ENCODE measurements at regions not wholly inside any gene's neighbourhood (a gene's known extent, or its start where the extent isn't known, plus 50 kb on each side); places are given as distances from the start of the nearest gene placed in this dataset.

GRCh38 chr9:80143899-80144298 lies 572.1 kb downstream of the TLE4 start:
- DNase-seq (ENCODE audit: low spot score): no peak

- no peak for DNase-seq (ENCODE audit: low spot score)
Measured at GRCh38 chr9:80134487-80134886, 562.7 kb downstream of the TLE4 start.

DNA sequence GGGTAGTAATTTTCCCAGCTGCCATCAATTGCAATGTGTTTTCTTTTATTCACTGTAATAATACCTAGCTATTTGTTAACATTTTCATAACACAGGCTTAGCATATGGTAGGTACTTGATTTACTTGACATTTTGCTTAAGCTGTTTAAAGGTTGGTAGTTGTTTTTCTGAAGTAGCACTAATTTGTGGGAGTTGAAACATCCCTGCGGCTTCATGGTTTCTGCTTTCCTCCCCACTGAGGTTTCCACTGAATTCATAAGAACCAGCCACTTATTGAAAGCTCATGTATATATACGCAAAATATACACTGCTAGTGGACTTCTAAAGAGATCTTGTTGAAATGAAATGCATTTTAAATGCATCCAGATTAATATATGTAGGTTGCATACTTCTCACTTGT lies 559.9 kb downstream of the TLE4 start:
- DNase-seq (ENCODE audit: low spot score): no peak

DNA sequence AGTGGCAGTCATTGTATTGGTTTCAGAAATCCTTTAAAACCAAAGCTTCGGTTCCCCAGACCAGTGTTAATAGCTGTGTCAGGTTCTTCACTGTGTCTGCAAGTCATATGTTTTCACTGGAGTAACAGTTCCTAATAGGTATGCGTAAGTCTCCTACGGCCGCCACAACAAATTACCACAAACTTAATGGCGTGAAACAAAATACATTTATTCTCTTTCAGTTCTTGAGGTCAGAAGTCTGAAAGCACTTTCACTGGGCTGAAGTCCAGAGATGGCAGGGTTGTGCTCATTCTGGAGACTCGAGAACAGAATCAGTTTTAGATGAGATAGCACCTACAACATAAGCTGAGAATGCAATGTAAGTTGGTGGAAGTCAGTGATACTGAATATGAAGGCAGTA lies 556.2 kb downstream of the TLE4 start:
- no peak for DNase-seq (ENCODE audit: low spot score)

- DNase-seq (ENCODE audit: low spot score): no peak
Measured at GRCh38 chr9:80125731-80126264, 554.0 kb downstream of the TLE4 start.

DNA sequence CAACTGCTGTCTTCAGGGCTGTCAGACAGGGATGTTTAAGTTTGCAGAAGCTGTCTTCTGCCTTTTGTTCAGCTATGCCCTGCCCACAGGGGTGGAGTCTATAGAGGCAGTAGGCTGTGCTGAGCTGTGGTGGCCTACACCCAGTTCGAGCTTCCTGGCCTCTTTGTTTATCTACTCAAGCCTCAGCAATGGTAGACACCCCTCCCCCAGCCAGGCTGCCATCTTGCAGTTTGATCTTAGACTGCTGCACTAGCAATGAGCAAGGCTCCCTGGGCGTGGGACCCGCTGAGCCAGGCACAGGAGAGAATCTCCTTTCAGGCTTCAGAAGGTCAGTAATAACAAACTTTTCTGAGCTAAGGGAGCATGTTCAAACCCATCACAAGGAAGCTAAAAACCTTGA lies 545.3 kb downstream of the TLE4 start:
- DNase-seq (ENCODE audit: low spot score): no peak

DNA sequence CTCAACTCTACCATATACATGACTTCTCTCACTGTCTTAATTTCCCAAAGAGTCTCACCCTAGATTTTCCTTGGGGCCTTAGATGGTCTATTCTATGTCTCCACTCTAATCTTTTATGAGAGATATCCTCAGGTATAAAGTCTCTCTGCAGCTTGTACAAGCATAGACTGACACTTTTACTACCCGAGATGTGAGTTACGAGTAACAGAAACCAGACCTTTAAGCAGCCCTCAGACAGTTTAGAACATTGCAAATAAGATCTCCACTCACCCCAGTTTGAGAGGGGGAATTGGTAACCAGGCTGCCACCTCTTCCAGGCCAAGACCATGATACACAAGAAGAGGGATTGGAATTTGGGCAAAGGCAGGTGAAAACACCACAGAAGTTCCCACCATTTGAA lies 542.5 kb downstream of the TLE4 start:
- no peak for DNase-seq (ENCODE audit: low spot score)

GRCh38 chr9:80107931-80108660 lies 536.3 kb downstream of the TLE4 start:
- no peak for DNase-seq (ENCODE audit: low spot score)

DNA sequence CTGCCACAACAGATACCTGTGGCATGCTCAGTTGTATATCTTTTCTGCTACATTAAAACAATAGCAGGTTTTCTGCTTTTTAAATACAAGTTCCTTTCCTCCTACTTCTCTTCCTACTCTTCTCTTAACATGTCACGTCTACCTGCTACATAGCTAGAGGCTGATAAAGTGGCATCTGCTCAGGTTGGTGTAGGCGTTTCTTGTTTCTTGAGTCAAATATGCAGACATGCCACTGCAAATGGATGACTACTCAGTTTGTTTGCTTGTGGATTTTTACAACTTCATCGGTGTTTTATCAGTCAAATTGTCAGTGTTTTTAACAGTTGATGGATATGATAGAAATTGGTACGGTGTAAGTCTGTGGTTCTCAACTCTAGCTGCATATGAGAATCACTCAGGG lies 525.7 kb downstream of the TLE4 start:
- DNase-seq (ENCODE audit: low spot score): no peak

DNA sequence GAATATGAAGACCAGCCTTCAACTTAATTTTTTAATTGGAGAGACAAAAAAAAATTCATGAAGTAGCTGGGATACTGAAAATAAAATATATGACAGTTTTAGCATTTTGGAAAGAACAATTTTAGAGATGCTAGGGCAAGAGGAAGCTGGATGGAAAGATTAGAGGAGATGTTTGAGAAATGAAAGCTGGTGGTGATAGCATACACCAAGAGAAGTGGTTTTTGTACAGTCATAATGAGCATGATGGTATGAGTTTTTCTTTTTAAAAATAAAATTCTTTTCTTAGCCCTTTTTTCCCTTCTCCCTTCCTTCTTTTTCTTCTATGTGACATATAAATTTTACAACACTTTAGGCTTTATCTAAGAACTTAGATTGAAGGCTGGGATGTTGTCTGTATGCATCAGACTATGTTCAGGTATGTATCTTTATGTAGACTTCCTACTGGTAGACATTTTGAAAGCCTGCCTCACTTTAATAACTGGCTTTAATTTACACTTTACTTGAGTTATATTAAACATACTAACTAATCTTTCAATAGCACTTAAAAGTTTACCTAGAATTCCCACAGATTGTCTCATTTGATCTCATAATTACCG lies 522.5 kb downstream of the TLE4 start:
- no peak for DNase-seq (ENCODE audit: low spot score)

DNA sequence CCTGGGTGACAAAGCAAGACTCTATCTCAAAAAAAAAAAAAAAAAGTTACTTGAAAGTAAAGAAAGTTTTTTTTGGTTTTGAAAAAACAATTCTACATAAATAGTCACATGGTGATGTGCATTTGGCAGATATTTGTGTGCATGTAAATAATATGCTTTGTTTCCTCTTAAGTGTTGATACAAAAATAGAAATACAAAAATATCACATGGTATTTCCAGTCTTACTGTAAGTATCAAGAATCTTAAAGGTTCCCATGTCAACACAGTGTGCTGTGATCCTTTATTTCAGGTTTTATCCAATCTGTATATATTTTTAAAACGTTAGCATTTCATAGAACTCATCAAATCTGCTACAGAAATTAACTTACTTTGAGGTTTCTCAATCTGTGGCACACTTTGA lies 521.9 kb downstream of the TLE4 start:
- DNase-seq (ENCODE audit: low spot score): no peak

DNA sequence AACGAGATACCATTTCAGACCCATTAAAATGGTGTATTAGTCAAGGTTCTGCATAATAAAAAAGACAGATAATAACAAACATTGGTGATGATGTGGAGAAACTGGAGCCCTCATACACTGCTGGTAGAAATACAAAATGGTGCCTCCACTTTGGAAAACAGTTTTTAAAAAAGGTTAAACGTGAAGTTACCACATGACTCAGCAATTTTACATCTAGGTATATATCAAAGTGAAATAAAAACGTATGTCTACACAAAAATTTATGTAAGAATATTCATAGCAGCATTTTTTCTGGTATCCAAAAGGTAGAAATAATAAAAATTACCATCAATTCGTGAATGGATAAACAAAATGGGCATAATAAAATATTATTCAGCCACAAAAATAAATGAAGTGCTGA lies 519.8 kb downstream of the TLE4 start:
- no peak for DNase-seq (ENCODE audit: low spot score)

- DNase-seq (ENCODE audit: low spot score): no peak
Measured at GRCh38 chr9:80090317-80090716, 518.6 kb downstream of the TLE4 start.

DNA sequence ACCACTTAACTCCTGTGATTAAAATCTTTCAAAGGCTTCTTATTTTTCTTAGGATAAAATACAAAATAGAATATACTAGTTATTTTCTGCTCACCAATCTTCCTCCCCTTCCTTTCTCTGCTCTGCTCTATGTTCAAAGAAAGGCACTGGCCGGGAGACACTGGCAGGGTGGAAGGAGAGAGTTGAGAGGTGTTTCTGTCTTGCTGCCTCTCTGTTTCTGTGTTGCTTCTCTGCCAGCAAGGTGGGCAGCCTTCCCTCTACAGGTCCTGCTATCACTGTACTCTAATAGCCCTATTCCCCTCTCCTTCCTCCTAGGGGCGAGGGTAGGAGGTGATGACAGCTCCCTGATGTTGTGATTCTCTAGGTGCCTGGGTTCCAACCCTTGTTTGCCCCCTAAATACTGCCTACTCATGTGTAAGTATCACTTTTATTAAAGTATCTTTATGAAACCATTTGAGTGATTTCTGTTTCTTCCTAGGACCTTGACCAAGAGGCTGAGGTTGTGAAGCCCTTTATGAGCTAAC lies 515.1 kb downstream of the TLE4 start:
- DNase-seq (ENCODE audit: low spot score): no peak

DNA sequence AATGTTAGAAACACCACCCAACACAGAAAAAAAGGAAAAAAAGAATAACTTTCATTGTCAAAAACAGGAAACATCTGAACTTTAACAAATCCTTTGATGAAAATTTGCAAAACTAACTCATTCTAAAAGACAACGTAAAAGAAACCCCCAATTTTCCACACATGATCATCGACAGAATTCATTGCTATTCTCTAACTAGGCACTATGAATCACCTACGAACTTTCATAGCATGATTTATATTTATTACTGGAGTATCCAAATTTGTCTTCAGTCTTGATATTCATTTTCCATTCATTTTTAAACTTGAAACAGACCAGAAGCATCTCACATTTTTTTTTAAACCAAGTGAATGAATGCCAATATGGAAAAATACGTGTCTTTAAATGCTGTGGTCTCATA lies 514.6 kb downstream of the TLE4 start:
- no peak for DNase-seq (ENCODE audit: low spot score)

DNA sequence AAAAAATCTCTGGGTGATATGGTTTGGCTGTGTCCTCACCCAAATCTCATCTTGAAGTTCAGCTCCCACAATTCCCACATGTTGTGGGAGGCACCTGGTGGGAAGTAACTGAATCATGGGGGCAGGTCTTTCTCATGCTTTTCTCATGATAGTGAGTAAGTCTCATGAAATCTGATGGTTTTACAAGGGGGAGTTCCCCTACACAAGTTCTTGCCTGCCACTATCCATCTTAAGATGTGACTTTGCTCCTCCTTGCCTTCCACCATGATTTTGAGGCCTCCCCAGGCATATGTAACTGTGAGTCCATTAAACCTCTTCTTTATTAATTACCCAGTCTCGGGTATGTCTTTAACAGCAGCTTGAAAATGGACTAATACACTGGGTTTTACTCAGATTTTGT lies 513.9 kb downstream of the TLE4 start:
- no peak for DNase-seq (ENCODE audit: low spot score)

- DNase-seq (ENCODE audit: low spot score): no peak
Measured at GRCh38 chr9:80082213-80082612, 510.4 kb downstream of the TLE4 start.

DNA sequence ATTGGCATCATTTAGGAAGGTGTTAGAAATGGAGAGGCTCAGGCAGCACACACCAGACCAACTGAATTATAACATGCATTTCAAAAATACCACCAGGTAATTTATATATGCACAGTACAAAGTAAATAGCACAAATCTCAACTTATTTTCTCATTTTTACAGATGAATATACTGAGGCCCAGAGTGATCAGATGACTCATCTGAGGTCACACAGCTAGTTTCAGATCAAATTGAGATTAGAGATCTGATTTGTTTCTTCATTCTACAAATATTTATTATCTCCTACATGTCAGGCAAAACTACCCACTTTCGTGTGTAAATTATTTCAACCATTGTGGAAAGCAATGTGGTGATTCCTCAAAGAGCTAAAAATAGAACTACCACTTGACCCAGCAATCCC lies 507.1 kb downstream of the TLE4 start:
- DNase-seq (ENCODE audit: low spot score): no peak

DNA sequence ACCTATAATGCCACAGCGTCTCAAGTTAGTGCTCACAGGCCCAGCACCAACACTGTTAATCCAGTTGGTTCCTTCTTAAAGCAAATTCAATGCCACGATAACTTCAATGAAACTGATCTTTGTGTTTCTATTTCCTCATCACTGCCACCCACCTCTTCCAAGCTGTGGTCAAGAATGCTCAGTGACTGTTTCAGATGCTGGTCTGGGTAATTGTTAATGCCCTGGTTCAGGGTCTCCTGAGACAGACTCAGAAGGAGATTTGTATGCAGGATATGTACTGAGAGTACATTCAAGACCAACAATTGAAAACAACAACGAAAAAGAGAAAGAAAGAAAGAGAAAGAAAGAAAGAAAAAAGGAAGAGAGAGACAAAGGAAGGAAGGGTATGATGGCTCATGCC lies 505.3 kb downstream of the TLE4 start:
- DNase-seq (ENCODE audit: low spot score): no peak

DNA sequence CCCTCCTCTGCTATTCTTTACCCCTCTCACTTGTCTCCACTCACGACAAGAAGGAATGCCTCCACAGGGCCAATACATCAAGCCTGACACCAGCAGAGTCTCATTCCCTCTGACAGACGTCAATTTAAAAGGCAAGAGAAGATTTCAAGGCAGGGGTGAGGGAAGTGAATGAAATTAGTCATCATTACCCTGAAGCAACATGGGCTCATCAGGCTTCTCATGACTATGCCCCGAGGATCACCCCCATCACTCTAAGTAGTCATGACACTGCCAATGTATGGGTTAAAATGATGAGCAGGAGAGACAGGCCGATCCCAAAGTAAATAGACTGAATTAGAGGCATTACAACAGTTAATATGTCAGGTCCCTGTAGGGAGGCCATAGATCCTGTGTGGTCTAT lies 504.4 kb downstream of the TLE4 start:
- DNase-seq (ENCODE audit: low spot score): no peak

DNA sequence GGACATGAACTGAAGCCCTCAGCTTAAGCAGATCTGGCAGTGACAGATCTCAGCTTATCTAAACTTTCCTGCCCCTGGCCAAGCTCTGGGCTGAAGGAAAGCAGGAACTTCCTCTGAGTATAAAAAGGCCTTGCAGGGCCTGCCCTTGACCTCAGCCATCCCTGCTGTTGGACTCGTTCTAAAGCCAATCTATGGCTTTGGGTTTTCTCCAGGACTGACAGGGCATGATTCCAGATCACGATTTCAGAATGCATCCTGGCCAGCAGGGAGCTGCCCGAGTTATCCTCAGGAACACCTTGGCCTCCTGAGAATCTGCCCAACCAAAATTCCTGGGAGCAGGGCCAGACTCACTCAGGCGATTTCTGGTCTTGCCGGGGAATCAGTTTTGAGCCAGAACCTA lies 502.7 kb downstream of the TLE4 start:
- no peak for DNase-seq (ENCODE audit: low spot score)

DNA sequence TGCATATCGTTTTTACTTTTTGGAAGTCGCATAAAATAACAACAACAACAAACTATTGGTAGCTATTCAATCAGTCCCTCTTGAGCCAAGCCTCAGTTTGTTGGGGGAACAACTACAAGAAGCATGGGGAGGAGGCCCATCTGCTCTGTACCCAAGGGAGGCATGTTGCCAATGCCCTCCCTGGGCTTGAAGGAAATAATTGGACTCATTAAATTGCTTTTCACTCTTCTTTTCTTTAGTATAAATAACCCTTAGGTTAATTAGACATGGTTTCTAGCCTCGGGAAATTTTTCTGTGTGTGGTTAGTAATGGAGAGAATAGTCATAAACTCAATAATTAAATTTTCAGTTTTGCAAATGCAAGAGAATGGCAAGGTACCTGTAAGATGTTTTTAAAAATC lies 500.7 kb downstream of the TLE4 start:
- DNase-seq (ENCODE audit: low spot score): no peak

DNA sequence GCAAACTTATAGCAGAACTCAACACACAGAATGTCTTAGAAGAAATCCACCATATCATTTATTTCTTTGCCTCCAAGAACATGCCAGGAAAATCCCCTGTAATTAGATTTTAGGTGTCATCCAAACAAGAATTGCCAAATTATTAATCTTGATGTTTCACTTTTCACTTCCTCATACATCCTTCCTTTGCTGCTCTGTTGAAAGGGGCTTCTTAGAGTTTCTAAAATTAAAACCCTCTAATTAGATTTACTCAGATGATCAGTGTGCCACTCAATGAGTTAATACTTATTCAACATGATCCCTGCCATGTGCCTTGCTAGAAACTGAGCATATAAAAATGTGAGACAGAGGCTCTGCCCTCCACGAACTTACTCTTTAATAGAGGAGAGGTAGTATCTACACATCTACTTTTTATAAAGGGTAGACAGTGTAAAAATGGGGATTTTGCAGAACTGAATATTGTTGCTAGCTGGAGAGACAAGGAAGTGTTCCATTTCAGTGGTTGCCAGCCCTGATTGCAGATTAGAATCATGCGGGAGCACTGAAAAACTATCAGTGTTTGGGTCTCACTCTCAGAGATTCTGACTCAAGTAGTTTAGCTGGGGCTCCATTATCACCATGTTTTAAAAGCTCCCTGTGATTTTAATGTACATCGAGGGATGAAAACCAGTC lies 498.4 kb downstream of the TLE4 start:
- DNase-seq (ENCODE audit: low spot score): no peak

Measured in AG08395 (cell line).